HEK293T (cell line): ENCODE measurements at regions not wholly inside any gene's neighbourhood (a gene's known extent, or its start where the extent isn't known, plus 50 kb on each side); places are given as distances from the start of the nearest gene placed in this dataset.
"Not testable (repeated sequence)": the region's sequence is repeated elsewhere in the genome, so short reads cannot be mapped to it uniquely, and the experiment has no call there.

Experiments used
- ARNT ChIP-seq: fragments of 450-650 bp; IDR thresholded peaks from 2 replicates; pipeline ENCODE4 v1.6.1; 2017; ENCODE audit warnings: mild to moderate bottlenecking
- BHLHE40 ChIP-seq: fragments of 450-650 bp; IDR thresholded peaks from 2 replicates; pipeline ENCODE4 v1.6.1; 2016; ENCODE audit warnings: mild to moderate bottlenecking, moderate library complexity, borderline replicate concordance
- CTBP1 ChIP-seq: fragments of 450-650 bp; IDR thresholded peaks from 2 replicates; pipeline ENCODE4 v1.6.1; 2016; ENCODE audit warnings: borderline replicate concordance
- FOXA1 ChIP-seq: fragments of 450-650 bp; IDR thresholded peaks from 2 replicates; pipeline ENCODE4 v1.6.1; 2016; ENCODE audit warnings: mild to moderate bottlenecking
- FOXK2 ChIP-seq: fragments of 450-650 bp; IDR thresholded peaks from 2 replicates; pipeline ENCODE4 v1.6.1; 2016; ENCODE audit warnings: mild to moderate bottlenecking
- FOXM1 ChIP-seq: fragments of 450-650 bp; IDR thresholded peaks from 2 replicates; pipeline ENCODE4 v1.6.1; 2017; ENCODE audit warnings: mild to moderate bottlenecking, borderline replicate concordance
- SUZ12 ChIP-seq: fragments of 450-650 bp; IDR thresholded peaks from 2 replicates; pipeline ENCODE4 v1.6.1; 2016; ENCODE audit warnings: mild to moderate bottlenecking
- ZNF384 ChIP-seq: fragments of 450-650 bp; IDR thresholded peaks from 2 replicates; pipeline ENCODE4 v1.6.1; 2016

- not testable (repeated sequence) for TF ChIP-seq FOXA1, BHLHE40, FOXK2, SUZ12, ZNF384, CTBP1, ARNT, FOXM1
These were observed 1416.9 kb downstream of the SLITRK5 start for GRCh38 chr13:89088107-89088506.
